Psoas muscle (tissue), 7 donors: ENCODE measurements at regions not wholly inside any gene's neighbourhood (a gene's known extent, or its start where the extent isn't known, plus 50 kb on each side); places are given as distances from the start of the nearest gene placed in this dataset.

Source experiments
- ATAC-seq, 4 donors: fragments of 200-7000 bp; cut with Tn5 transposase; one replicate each; pipeline ENCODE4 v1.9.1; 2020; ENCODE audit warnings: moderate library complexity in 3 of 4, mild to moderate bottlenecking in 2 of 4
- DNase-seq, 2 donors: peaks; one replicate each; pipeline ENCODE4 v3.0.0-alpha.2; 2020
- H3K27ac ChIP-seq: fragments of 200-600 bp; one replicate; pipeline ENCODE4 v1.8.0; 2022
- H3K27me3 ChIP-seq, 3 donors: fragments of 200-600 bp in 1 of 3; one replicate each; pipeline versions ENCODE4 v1.6.1 to v1.8.0; 2013 to 2022; ENCODE audit warnings: low read length in 2 of 3, mild to moderate bottlenecking in 2 of 3, moderate library complexity in 1 of 3; ENCODE audit not compliant: insufficient read depth in 3 of 3
- H3K36me3 ChIP-seq, 2 donors: fragments of 200-600 bp in 1 of 2; one replicate each; pipeline versions ENCODE4 v1.6.1 to v1.8.0; 2013 to 2022; ENCODE audit warnings: low read depth in 1 of 2, mild to moderate bottlenecking in 1 of 2, moderate library complexity in 1 of 2; ENCODE audit not compliant: insufficient read depth in 1 of 2
- H3K4me1 ChIP-seq: fragments of 200-600 bp; one replicate; pipeline ENCODE4 v1.8.0; 2022
- H3K4me3 ChIP-seq: fragments of 200-600 bp; one replicate; pipeline ENCODE4 v1.8.0; 2022; ENCODE audit warnings: mild to moderate bottlenecking
- H3K9me3 ChIP-seq: fragments of 200-600 bp; one replicate; pipeline ENCODE4 v1.8.0; 2022
- WGBS, 3 donors: extraction: QIAGEN DNeasy Blood & Tissue Kit; methylation state at CpG; one replicate each; pipeline versions ENCODE4 v1.1.6 to v1.1.7; 2013; 5-methylcytosine and 5-hydroxymethylcytosine counted together
- intact Hi-C, 2 donors: fragments of 100-400 bp; cut with DNase I; formaldehyde crosslinking; loops; one replicate each; pipeline versions ENCODE4 v1.11.0 to v1.14.2; 2022
- TF ChIP-seq, protein P1 (sequence below): fragments of 200-600 bp; IDR thresholded peaks from one replicate; pipeline ENCODE4 v1.8.0; 2022; ENCODE audit warnings: antibody characterized with exemption
- donor health status: healthy with polysubstance abuse.
- donor health status: DM: no; HTN: no; CAD: no; lungs with moderate emphysema.
- donor health status: Bipolar disorder and iron deficiency.
- donor health status: healthy.
- donor health status: DM: yes; HTN: yes; CAD: no.
- donor health status: DM: no; HTN: no; CAD: no.
- donor health status: DM: yes; HTN: yes; CAD: no.

- Histone ChIP-seq H3K27me3 (no peaks in the 10 kb centered on the region), H3K9me3 (no peaks in the 10 kb centered on the region), H3K4me1 (peaks cover 12% of the 10 kb centered on the region), H3K27ac (no peak overlapping the region), H3K4me3 (no peak overlapping the region), H3K36me3 (no peaks in the 10 kb centered on the region)
- DNase-seq (no peak), ATAC-seq (no peak)
- whole genome bisulfite sequencing, 3 donors: 78 to 88% (median 83%) methylated on average over 1 of the region's 1 CpG
- intact Hi-C loops: no loop called here
- TF ChIP-seq, protein P1, sequence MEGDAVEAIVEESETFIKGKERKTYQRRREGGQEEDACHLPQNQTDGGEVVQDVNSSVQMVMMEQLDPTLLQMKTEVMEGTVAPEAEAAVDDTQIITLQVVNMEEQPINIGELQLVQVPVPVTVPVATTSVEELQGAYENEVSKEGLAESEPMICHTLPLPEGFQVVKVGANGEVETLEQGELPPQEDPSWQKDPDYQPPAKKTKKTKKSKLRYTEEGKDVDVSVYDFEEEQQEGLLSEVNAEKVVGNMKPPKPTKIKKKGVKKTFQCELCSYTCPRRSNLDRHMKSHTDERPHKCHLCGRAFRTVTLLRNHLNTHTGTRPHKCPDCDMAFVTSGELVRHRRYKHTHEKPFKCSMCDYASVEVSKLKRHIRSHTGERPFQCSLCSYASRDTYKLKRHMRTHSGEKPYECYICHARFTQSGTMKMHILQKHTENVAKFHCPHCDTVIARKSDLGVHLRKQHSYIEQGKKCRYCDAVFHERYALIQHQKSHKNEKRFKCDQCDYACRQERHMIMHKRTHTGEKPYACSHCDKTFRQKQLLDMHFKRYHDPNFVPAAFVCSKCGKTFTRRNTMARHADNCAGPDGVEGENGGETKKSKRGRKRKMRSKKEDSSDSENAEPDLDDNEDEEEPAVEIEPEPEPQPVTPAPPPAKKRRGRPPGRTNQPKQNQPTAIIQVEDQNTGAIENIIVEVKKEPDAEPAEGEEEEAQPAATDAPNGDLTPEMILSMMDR: no peak
Observed at GRCh38 chr6:18335948-18336347, 51.2 kb upstream of the RNF144B start.

DNA sequence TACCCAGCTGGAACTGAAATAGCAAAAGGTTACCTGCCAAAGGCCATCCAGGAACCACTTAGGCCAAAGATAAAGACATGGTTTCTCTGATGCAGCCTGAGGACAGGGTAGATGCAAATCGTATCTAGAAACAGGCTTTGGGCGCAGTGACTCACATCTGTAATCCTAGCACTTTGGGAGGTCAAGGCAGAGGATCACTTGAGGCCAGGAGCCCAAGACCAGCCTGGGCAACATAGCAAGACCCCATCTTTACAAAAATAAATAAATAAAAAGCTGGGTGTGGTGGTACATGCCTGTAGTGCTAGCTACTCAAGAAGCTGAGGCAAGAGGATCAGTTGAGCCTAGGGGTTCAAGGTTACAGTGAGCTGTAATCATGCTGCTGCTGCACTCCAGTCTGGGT lies 52.9 kb upstream of the RNF144B start:
- intact Hi-C loops: no loop called here
- H3K27ac ChIP-seq: no peak overlapping the region
- TF ChIP-seq, protein P1: no peak
- H3K9me3 ChIP-seq: no peaks in the 10 kb centered on the region
- ATAC-seq (no peak), DNase-seq (no peak)
- 88 to 100% (median 93%) methylated on average over 2 of the region's 2 CpGs for WGBS, 3 donors
- no peak overlapping the region for H3K4me3 ChIP-seq
- H3K36me3 ChIP-seq: no peaks in the 10 kb centered on the region
- no peaks in the 10 kb centered on the region for H3K27me3 ChIP-seq
- H3K4me1 ChIP-seq: peaks cover 20% of the 10 kb centered on the region

GRCh38 chr6:18330548-18331081 lies 56.5 kb upstream of the RNF144B start:
- Histone ChIP-seq H3K27me3 (no peaks in the 10 kb centered on the region), H3K4me3 (no peak overlapping the region), H3K9me3 (no peaks in the 10 kb centered on the region), H3K27ac (peak overlapping the region; percentile 62), H3K36me3 (no peaks in the 10 kb centered on the region), H3K4me1 (peaks cover 23% of the 10 kb centered on the region)
- 62 to 91% (median 65%) methylated on average over 6 of the region's 6 CpGs for WGBS, 3 donors
- DNase-seq: no peak
- intact Hi-C loops: no loop called here
- TF ChIP-seq, protein P1: no peak
- peak in 2 of 4 donors; percentile 60 to 83 for ATAC-seq

- DNase-seq: no peak
- H3K36me3 ChIP-seq: no peaks in the 10 kb centered on the region
- intact Hi-C loops: loop anchor here in 1 of 2 donors (5.0 kb wide), 2 partner anchors 58 to 1303 kb away; partner anchors contain the start of gene RNF144B
- TF ChIP-seq, protein P1: no peak
- H3K4me1 ChIP-seq: peaks cover 28% of the 10 kb centered on the region
- no peaks in the 10 kb centered on the region for H3K9me3 ChIP-seq
- no peak for ATAC-seq
- WGBS, 3 donors: 68 to 73% (median 71%) methylated on average over 3 of the region's 3 CpGs
- H3K4me3 ChIP-seq: no peak overlapping the region
- peak overlapping the region; percentile 31 for H3K27ac ChIP-seq
- no peaks in the 10 kb centered on the region for H3K27me3 ChIP-seq
Observed at GRCh38 chr6:18329776-18330175, 57.4 kb upstream of the RNF144B start.

DNA sequence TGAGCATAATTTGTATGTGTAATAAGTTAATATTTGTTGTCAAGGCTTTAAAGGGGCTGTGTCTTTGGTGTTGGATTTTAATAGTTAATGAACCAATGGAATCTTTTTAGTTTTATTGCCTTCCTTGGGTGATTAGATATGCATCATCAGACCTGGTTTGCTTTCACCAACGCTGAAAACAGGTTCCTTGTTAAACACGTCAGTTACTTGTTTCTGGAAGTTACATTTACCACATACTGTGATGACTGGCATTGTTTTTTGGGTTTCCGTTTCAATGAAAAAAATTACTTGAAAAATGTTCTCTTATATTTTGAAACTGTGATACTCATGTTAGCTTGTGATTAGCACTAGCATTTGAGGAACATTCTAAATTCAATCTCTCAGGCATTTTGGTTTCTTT lies 58.6 kb upstream of the RNF144B start:
- Histone ChIP-seq H3K27me3 (no peaks in the 10 kb centered on the region), H3K27ac (peak overlapping the region; percentile 13), H3K36me3 (no peaks in the 10 kb centered on the region), H3K9me3 (no peaks in the 10 kb centered on the region), H3K4me3 (no peak overlapping the region), H3K4me1 (peaks cover 36% of the 10 kb centered on the region)
- TF ChIP-seq, protein P1: no peak
- no peak for ATAC-seq
- 43 to 48% (median 47%) methylated on average over 3 of the region's 3 CpGs for WGBS, 3 donors
- DNase-seq: no peak
- intact Hi-C loops: loop anchor here in 1 of 2 donors (5.0 kb wide), 2 partner anchors 59 to 1304 kb away; partner anchors contain the start of gene RNF144B
